ENCODE measurements at regions not wholly inside any gene's neighbourhood (a gene's known extent, or its start where the extent isn't known, plus 50 kb on each side); places are given as distances from the start of the nearest gene placed in this dataset.

DNA sequence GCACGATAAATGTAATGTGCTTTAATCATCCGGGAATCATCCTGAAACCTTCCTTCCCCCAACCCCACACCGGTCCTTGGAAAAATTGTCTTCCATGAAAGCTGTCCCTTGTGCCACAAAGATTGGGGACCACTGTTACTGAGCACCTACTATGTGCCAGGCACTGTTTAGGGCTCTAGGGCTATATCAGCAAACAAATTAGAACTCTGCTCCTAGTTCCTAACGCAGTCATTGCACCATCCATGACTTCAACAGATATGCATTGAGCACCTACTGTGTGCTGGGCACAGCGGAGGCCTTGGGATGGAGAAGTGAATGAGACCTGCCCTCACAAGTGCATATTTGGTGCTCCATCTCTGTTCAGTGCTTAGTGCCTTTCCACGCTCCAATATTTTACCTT lies 50.3 kb upstream of the BLCAP start:
- TF ChIP-seq EZH2 (IDR thresholded peaks at IDR 0.05; ENCODE audit: borderline replicate concordance, low read depth, low read length, poor library complexity, severe bottlenecking), result no peak
- TF ChIP-seq, protein P1, sequence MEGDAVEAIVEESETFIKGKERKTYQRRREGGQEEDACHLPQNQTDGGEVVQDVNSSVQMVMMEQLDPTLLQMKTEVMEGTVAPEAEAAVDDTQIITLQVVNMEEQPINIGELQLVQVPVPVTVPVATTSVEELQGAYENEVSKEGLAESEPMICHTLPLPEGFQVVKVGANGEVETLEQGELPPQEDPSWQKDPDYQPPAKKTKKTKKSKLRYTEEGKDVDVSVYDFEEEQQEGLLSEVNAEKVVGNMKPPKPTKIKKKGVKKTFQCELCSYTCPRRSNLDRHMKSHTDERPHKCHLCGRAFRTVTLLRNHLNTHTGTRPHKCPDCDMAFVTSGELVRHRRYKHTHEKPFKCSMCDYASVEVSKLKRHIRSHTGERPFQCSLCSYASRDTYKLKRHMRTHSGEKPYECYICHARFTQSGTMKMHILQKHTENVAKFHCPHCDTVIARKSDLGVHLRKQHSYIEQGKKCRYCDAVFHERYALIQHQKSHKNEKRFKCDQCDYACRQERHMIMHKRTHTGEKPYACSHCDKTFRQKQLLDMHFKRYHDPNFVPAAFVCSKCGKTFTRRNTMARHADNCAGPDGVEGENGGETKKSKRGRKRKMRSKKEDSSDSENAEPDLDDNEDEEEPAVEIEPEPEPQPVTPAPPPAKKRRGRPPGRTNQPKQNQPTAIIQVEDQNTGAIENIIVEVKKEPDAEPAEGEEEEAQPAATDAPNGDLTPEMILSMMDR (conservative IDR thresholded peaks at IDR 0.05; ENCODE audit: low read depth, low read length), result no peak
- Histone ChIP-seq H3K9me3 (ENCODE audit: low read depth, low read length, poor library complexity, severe bottlenecking) (no peaks in the 10 kb centered on the region), H3K27me3 (replicated peaks; ENCODE audit: insufficient read depth, low read depth, low read length, poor library complexity) (no peaks in the 10 kb centered on the region), H3K36me3 (ENCODE audit: insufficient read depth, low read length, poor library complexity, severe bottlenecking) (no peaks in the 10 kb centered on the region), H3K4me3 (ENCODE audit: low read depth, low read length, poor library complexity, severe bottlenecking) (no peak overlapping the region), H3K27ac (ENCODE audit: low read depth, low read length, poor library complexity, severe bottlenecking) (no peak overlapping the region), H3K4me1 (ENCODE audit: insufficient read depth, low read length, poor library complexity, severe bottlenecking) (no peaks in the 10 kb centered on the region)
- POLR2A ChIA-PET (ENCODE audit: low non-redundant PET), result no interaction called here
- intact Hi-C loops (cut with micrococcal nuclease; ENCODE audit: unreplicated experiment), result no loop called here
- DNase-seq (ENCODE audit: low spot score), result no peak
- no TSS peak for BruUV-seq (replicated peaks)
- CTCF ChIA-PET, result no interaction called here

All from A673 (cell line).